Mesothelial cell of epicardium (in vitro differentiated cells): ENCODE measurements at regions not wholly inside any gene's neighbourhood (a gene's known extent, or its start where the extent isn't known, plus 50 kb on each side); places are given as distances from the start of the nearest gene placed in this dataset.

Source experiments
- DNase-seq, 2 experiments: peaks; one replicate each; pipeline ENCODE4 v3.0.0; 2021; ENCODE audit warnings: low spot score in 2 of 2; ENCODE audit not compliant: unreplicated experiment in 2 of 2
- H3K27ac Mint-ChIP-seq: 2 replicates; pipeline ENCODE4 v1.8.0; 2021; ENCODE audit warnings: mixed read lengths
- H3K27me3 Mint-ChIP-seq: 2 replicates; pipeline ENCODE4 v1.8.0; 2021; ENCODE audit warnings: low read depth, mixed read lengths
- H3K36me3 Mint-ChIP-seq: 2 replicates; pipeline ENCODE4 v1.8.0; 2021; ENCODE audit warnings: mixed read lengths
- H3K4me1 Mint-ChIP-seq: 2 replicates; pipeline ENCODE4 v1.8.0; 2021; ENCODE audit warnings: mixed read lengths
- H3K4me3 Mint-ChIP-seq: 2 replicates; pipeline ENCODE4 v1.8.0; 2021; ENCODE audit warnings: mild to moderate bottlenecking, moderate library complexity, mixed read lengths
- H3K9me3 Mint-ChIP-seq: 2 replicates; pipeline ENCODE4 v1.8.0; 2021; ENCODE audit warnings: mixed read lengths
- CTCF ChIP-seq: fragments of 200-600 bp; sonication (generic); IDR thresholded peaks from one replicate; pipeline ENCODE4 v1.5.0; 2021; ENCODE audit warnings: antibody characterized with exemption; ENCODE audit not compliant: unreplicated experiment

GRCh38 chr4:166460769-166461550 is 587.9 kb downstream of the TLL1 start:
- peaks cover 7% of the 10 kb centered on the region for H3K9me3 Mint-ChIP-seq
- no peaks in the 10 kb centered on the region for H3K36me3 Mint-ChIP-seq
- H3K4me3 Mint-ChIP-seq = no peak overlapping the region
- H3K4me1 Mint-ChIP-seq = peaks cover 2% of the 10 kb centered on the region
- no peak for DNase-seq
- H3K27ac Mint-ChIP-seq = no peak overlapping the region
- TF ChIP-seq CTCF = no peak
- no peaks in the 10 kb centered on the region for H3K27me3 Mint-ChIP-seq

GRCh38 chr4:166481055-166481454 is 608.0 kb downstream of the TLL1 start:
- Mint-ChIP-seq H3K4me3 (no peak overlapping the region), H3K27me3 (no peaks in the 10 kb centered on the region), H3K27ac (no peak overlapping the region), H3K4me1 (no peaks in the 10 kb centered on the region), H3K9me3 (peaks cover 13% of the 10 kb centered on the region), H3K36me3 (no peaks in the 10 kb centered on the region)
- no peak for TF ChIP-seq CTCF
- no peak for DNase-seq

GRCh38 chr4:166481739-166482138 is 608.7 kb downstream of the TLL1 start:
- no peak for DNase-seq
- no peak overlapping the region for H3K27ac Mint-ChIP-seq
- no peaks in the 10 kb centered on the region for H3K36me3 Mint-ChIP-seq
- H3K27me3 Mint-ChIP-seq = no peaks in the 10 kb centered on the region
- peaks cover 13% of the 10 kb centered on the region for H3K9me3 Mint-ChIP-seq
- H3K4me1 Mint-ChIP-seq = no peaks in the 10 kb centered on the region
- H3K4me3 Mint-ChIP-seq = no peak overlapping the region
- no peak for TF ChIP-seq CTCF

- H3K4me1 Mint-ChIP-seq = no peaks in the 10 kb centered on the region
- H3K9me3 Mint-ChIP-seq = peaks cover 9% of the 10 kb centered on the region
- no peak overlapping the region for H3K27ac Mint-ChIP-seq
- DNase-seq = no peak
- H3K36me3 Mint-ChIP-seq = no peaks in the 10 kb centered on the region
- H3K4me3 Mint-ChIP-seq = no peak overlapping the region
- TF ChIP-seq CTCF = no peak
- H3K27me3 Mint-ChIP-seq = no peaks in the 10 kb centered on the region
These were observed 609.7 kb downstream of the TLL1 start for GRCh38 chr4:166482758-166483157.

GRCh38 chr4:166491635-166492034 is 618.6 kb downstream of the TLL1 start:
- no peak for DNase-seq
- Mint-ChIP-seq H3K27ac (no peak overlapping the region), H3K4me1 (peaks cover 5% of the 10 kb centered on the region), H3K4me3 (no peak overlapping the region), H3K27me3 (no peaks in the 10 kb centered on the region), H3K36me3 (no peaks in the 10 kb centered on the region), H3K9me3 (no peaks in the 10 kb centered on the region)
- TF ChIP-seq CTCF = no peak
